HG02571 (cell line): ENCODE measurements at regions not wholly inside any gene's neighbourhood (a gene's known extent, or its start where the extent isn't known, plus 50 kb on each side); places are given as distances from the start of the nearest gene placed in this dataset.

Experiments used
- ATAC-seq: cut with Tn5 transposase; IDR thresholded peaks from one replicate; pipeline ENCODE4 v1.9.1; 2021; ENCODE audit warnings: mild to moderate bottlenecking, moderate library complexity; ENCODE audit not compliant: unreplicated experiment

GRCh38 chr20:50311308-50312001, 120.8 kb downstream of the CEBPB start:
- ATAC-seq = no peak

- no peak for ATAC-seq
These were observed 121.5 kb downstream of the CEBPB start for GRCh38 chr20:50312002-50312681.

GRCh38 chr20:50312682-50313521, 122.3 kb downstream of the CEBPB start:
- ATAC-seq = no peak

GRCh38 chr20:50313522-50313820, 122.8 kb downstream of the CEBPB start:
- ATAC-seq = no peak

GRCh38 chr20:50313827-50314677, 123.4 kb downstream of the CEBPB start:
- no peak for ATAC-seq

GRCh38 chr20:50314678-50315335, 124.2 kb downstream of the CEBPB start:
- no peak for ATAC-seq

GRCh38 chr20:50315586-50316551, 125.2 kb downstream of the CEBPB start:
- no peak for ATAC-seq

- no peak for ATAC-seq
These were observed 126.5 kb downstream of the CEBPB start for GRCh38 chr20:50317116-50317515.

- ATAC-seq = no peak
These were observed 127.0 kb downstream of the CEBPB start for GRCh38 chr20:50317609-50318008.

GRCh38 chr20:50318710-50319109, 128.1 kb downstream of the CEBPB start:
- ATAC-seq = no peak

GRCh38 chr20:50320005-50320900, 129.6 kb downstream of the CEBPB start:
- ATAC-seq = no peak

GRCh38 chr20:50320901-50321796, 130.5 kb downstream of the CEBPB start:
- no peak for ATAC-seq

- no peak for ATAC-seq
These were observed 131.3 kb downstream of the CEBPB start for GRCh38 chr20:50321797-50322480.

- no peak for ATAC-seq
These were observed 132.1 kb downstream of the CEBPB start for GRCh38 chr20:50322703-50323131.

GRCh38 chr20:50323209-50323608, 132.6 kb downstream of the CEBPB start:
- ATAC-seq = no peak
